ENCODE measurements at regions not wholly inside any gene's neighbourhood (a gene's known extent, or its start where the extent isn't known, plus 50 kb on each side); places are given as distances from the start of the nearest gene placed in this dataset.

DNA sequence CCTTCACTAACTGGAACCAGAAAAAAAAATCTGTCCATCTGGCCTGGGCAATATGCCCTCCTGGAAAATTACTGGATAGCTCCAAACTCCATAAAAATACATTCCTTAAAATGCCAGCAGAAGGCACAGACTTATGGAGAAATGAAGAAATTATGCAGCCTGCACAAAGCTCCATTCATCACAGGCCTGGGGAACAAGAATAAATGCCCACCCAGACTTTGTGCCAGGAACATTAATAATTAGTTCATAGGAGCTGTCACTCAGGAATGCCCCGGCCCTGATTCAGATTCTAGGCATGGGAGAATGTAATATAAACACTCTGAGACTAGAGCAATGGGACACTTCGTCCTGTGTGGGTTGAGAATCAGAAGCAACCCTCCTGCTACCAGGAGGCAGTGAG lies 199.3 kb downstream of the OTOR start:
- DNase-seq, result no peak

DNA sequence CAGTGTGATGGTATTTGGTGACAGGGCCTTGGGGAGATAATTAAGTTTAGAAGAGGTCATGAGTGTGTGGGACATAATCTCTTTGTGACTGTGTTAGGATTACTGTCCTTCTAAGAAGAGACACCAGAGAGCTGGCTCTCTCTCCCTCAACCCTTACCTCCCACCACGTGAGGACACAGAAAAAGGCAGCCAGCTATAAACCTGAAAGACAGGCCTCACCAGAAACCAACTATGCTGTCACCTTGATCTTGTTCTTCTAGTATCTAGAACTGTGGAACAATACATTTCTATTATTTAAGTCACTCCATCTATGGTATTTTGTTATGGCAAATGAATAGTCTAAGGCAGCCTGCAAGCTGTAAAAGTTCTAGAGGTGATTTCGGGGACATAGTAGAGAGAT lies 203.7 kb downstream of the OTOR start:
- no peak for DNase-seq

DNA sequence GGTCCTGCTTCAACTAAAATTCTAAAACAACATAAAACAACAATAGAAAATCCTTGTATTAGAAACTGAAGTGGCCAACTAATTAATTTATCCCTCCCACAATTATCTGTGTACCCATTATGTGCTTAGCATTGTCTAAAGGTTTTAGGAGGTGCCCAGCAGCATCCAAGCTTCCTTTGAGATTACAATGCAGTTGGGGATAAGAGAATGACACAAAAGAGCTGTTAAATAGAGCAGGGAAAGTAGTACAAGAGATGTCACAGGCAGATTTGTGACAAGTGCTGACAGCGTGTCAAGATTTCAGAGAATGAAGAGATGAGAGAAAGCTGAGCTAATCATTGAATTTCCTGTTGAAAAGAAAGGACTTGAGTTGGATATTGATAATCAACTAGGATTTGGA lies 204.8 kb downstream of the OTOR start:
- DNase-seq, result no peak

DNA sequence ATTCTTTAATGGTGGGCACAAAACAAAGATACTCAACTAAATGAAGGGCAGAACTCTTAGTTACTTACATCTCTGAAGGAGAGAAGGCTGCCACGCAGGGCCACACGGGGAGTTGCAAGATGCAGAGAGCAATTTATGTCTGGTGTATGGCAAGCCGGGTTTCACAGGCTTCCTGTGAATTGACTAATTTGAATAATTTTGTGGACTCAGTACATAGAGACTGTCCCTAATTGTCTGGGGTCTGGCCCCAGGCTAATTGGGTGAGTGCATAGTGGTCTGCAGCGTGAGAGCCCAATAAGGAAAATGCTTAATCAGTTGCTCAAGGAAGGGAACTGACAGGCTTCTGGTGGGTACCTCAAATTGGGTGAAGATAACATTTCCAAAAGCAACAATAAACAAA lies 205.7 kb downstream of the OTOR start:
- no peak for DNase-seq

DNA sequence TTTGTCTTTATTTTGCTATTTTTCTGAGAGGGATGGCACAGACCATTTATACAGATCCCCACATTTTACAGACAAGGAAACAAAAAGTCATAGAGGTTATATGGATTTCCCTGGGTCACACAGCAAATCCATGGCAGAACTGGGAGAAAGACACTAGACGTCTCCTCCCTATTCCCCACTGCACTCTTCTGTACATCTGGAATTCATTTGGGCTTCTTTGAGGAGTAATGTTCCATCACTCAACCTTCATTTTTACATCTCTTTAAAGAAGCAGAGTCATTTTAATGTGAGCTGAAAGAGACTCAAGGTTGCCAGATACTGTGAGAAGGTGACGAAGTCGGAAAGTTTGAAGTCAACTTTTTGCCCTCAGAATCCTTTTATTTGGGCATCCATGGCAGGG lies 207.3 kb downstream of the OTOR start:
- no peak for DNase-seq

DNA sequence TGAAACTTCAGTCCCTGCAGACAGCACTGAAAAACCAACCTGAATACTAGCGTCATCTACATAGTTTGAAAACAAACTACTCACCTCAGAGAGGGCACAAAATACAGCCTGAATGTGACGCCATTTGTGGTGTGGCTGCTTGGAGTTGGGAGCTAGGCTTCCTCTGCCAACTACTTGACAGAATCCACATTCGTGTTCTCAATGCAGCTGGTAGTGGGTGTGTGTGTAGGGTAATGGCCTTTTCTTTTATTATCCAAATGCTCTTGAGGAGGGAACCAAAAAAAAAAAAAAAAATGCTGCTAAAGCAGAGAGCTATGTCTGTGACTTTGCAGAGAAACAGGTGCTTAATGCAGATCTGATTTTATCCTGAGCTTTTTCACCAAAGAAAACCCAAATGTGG lies 207.8 kb downstream of the OTOR start:
- no peak for DNase-seq

DNA sequence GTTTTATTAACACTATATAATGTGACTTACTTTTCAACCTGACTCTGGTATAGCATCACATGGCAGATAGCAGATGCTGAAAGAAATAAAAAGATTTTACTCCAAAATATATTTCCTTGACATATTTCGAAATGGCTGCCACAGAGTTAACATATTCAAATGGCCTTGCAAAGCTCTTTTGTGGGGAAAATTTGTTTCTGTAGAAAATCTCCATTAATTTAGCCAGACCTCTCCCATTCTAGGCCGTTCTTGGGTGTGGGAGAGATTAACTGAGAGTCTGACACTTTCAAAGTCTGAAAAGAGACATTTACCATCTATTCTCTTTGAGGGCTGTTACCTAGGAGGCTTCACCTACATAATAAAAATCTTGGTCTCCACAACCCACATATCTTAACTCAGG lies 217.2 kb downstream of the OTOR start:
- DNase-seq, result no peak

DNA sequence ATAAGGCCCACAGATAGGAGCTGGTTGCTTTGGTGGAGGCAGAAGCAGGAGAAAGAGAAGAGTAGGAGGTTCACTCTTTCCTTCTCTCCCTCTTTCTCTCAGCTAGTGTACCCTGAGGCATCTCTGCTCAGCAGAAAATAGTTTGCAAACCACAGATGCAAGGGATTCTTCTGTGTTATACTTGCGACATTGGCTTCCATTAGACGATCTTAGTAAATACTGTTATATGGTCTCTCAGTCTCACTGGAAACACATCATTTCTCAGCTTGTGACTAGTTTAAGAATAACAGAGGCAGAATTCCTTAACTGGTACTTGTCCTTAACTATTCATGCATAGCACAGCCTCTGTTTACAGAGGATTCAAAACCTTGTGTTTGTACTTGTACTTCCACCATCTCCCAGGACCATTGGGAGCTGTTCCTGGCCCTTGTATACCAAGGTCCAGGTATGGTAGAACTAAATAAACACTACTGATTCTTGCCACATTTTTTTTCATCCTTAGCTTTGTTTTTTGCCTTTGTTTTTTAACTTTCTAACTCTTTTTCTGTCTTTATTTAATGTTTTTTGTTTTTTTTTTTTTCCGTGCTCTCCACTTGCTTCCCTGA lies 218.2 kb downstream of the OTOR start:
- no peak for DNase-seq

DNA sequence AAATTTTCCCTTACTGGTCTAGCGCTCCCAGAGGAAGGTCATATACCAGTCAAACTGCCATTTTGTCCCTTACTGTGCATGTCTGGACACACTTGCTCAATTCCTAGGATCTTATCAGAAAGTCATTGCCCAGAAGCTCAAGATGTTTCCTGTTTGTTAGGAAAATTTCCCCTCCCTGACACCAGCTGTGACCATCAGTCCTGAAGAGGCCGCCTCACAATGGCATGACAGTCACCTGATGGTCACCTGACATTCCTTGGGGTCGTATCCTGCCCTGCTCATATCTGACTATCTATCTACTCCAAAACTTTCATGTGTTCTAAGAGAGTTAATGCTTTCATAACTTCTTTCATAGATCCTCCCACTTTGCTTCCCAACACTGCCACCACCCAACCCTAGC lies 219.9 kb downstream of the OTOR start:
- DNase-seq, result no peak

DNA sequence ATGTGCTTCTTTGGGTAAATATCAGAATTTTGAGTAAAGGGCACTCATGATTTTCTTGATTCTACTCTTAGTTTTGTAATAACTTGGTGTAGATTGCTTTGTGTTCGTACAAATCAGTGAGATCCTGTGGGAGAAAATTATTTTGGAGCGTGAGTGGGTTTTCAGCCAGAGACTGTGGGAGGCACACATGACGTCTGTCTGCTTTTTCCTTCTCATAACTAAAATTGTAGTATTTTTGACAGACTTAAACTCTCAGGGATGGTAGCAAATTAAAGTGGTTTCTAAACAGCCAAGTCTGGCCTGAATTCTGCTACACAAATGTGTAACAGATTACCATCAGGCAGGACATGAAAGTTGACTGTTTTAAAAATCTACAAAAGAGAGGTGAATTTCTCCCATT lies 222.6 kb downstream of the OTOR start:
- DNase-seq, result no peak

DNA sequence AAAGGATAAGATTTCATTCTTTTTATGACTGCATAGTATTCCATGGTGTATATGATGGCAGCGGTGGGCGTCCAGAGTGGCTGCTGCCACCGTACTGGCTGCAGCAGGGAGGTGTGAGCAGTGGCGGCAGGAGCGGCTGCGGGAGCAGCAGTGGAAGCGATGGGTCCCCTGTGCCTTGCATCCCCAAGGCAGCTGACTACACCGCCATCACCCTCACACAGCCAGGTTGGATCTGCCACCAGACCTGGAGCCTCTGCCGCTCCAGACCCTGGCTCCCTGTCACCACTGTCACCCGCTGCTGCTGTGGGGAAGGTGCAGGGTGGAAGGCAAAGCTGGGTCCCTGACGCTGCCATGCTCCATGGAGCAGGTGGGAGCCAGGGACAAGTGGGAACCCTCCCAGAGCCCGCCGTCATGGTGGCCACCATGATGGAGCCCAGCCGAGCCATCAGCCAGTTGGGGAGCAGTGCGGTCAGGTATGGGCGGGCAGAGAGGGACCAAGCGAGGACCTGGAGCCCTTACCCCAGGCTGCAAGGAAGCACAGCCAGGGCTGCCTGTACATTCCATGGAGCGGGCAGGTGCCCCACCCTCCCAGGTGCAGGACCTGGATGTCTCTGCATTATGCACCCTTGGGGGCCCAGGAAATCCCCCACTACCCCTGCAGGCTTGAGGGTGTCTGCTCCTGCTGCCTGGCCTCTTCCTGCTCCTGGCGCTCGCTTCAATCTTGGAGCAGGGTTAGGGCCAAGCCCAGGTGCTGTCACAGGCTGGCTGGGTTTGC lies 226.1 kb downstream of the OTOR start:
- DNase-seq, result no peak

DNA sequence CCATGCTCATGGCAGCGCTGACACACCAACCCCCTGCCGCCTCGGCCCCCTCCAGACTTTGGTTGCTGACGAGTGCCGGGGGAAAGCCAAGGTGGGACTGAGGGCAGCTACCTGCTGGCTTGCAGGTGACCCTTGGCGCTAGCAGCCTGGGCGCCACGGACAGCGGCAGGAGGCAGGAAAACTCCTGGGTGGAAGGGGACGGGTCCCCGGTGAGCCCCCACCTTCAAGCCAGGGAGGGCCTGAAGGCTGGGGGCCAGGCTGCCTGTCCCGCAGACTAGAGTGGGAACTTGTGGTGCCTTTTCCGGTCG lies 226.7 kb downstream of the OTOR start:
- no peak for DNase-seq

DNA sequence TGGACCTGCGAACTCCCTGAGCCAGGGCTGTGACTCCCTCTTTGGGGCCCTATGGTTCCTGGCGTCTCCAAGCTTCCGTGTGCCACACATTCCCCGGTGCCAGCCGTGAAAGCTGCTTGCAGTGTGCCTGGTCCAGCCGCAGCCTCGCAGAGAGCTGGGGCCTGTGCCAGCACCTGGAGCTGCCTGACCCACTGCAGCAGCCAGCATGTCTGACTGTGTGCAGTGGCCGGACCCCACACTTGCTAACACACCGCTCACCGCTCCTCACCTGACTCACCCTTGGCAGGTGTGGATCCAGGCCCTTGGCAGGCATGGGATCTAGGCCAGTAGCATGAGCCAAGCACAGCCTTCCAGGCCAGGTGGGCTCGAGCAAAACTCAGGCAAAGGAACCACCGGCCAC lies 227.5 kb downstream of the OTOR start:
- DNase-seq, result no peak

DNA sequence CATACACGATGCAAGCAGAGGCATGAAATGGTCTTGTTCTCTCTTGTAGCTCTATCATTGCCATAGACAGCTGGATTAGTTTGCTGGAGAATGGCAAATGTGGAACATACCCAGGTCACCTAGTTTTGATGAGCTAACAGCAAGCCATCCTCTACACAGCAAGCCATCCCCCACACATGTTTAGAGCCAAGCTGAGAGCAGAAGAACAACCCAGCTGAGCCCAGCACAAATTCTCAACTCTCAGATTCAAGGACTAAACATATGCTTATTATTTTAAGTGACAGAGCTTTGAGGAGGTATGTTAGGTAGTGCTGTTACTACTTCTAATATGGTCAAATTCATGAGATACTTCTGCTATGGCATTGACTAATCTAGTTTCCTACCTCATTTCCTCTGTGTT lies 230.3 kb downstream of the OTOR start:
- no peak for DNase-seq

DNA sequence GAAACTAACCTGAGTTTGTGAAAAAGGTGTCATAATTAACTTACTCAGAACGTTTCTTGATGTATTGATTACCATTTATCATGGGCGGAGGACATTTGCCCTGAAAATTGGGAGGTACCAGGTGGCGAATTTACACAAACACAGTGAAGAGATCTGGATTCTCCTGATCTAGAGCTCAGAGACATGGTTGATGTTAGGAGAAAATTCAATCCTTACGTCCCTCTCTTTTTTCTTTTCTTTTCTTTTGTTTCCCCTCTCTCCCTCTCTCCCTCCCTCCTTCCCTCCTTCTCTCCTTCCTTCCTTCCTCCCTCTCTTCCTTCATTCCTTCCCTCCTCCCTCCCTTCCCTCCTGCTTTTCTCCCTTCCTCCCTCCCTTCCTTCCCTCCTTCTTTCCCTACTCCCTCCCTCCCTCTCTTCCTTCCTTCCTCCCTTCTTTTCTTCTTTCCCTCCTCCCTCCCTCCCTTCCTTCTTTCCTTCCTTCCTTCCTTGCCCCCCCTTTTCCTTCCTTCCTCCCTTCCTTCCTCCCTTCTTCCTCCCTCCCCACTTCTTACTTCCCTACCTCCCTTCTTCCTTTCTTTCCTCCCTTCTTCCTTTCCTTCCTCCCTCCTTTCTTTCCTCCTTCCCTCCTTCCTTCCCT lies 234.1 kb downstream of the OTOR start:
- DNase-seq, result no peak

DNA sequence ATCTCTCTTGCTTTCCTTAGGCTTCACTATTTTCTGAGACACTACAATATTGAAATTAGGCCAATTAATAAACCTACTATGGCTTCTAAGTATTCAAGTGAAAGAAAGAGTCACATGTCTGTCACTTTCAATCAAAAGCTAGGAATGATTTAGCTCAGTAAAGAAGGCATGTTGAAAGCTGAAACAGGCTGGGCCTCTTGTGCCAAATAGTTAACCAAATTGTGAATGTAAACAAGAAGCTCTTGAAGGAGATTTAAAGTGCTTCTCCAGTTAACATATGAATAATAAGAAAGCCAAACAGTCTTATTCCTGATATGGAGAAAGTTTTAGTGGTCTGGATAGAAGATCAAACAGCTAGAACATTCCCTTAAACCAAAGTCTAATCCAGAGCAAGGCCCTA lies 236.3 kb downstream of the OTOR start:
- no peak for DNase-seq

DNA sequence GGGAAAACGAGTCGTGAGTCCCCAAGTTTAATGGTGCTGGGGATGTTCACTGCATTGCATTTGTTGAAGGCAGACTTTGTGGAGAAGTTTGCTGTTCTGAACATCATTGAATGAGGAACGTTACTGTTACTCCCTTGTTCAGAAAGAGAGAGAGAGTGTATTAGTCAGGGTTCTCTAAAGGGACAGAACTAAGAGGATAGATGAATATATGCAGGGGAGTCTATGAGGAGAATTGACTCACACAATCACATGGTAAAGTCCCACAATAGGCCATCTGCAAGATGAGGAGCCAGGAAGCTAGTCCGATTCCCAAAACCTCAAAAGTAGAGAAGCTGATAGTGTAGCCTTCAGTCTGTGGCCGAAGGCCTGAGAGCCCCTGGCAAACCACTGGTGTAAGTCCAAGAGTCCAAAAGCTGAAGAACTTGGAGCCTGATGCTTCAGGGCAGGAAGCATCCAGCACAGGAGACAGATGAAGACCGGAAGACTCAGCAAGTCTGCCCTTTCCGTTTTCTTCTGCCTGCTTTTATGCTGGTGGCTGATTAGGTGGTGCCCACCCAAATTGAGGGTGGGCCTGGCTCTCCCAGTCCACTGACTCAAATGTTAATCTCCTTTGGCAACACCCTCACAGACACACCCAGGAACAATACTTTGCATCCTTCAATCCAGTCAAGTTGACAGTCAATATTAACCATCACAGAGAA lies 223.5 kb upstream of the PCSK2 start:
- DNase-seq, result no peak

DNA sequence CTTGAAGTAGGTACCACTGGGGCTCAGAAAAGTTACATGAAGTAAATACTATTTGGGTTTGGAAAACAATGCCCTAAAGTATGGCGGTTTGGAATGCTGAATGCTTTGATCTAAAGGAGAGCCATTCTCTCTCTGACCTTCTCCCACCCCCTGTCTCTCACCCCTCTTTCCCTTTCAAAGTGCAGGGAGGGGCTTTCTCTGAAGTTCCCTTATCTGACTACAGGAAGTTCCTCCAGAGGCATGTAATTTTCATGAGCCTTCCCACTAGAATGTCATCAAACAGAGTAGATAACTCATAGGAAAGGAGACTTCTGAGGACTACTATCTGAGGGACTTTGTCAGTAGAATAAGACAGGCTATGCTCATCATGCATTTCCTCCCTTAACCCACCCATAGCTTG lies 216.7 kb upstream of the PCSK2 start:
- no peak for DNase-seq

DNA sequence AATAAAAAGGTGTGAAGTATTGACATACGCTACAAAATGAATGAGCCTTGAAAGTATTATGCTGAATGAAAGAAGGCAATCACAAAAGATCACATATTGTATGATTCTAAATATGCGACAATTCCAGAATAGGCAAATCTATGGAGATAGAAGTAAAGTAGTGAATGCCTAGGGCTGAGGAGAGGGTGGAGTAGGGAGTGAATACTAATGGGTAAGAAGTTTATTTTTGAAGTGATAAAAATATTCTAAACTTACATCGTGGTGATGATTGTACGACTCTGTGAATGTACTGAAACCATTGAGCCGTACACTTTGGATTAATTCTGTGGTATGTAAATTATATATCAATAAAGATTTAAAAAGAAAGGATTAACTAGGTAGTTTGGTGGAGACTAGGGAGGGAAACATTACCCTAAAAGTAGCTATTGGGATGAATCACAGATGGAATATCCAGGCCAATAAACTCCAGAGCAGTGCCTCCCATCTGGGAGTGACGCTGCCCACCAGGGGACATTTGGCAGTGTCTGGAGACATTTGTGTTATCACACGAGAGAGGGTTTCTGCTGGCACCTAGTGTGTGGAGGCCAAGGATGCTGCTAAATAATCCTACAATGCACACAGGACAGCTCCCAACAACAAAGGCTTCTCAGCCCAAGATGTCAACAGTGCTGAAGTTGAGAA lies 214.2 kb upstream of the PCSK2 start:
- no peak for DNase-seq

DNA sequence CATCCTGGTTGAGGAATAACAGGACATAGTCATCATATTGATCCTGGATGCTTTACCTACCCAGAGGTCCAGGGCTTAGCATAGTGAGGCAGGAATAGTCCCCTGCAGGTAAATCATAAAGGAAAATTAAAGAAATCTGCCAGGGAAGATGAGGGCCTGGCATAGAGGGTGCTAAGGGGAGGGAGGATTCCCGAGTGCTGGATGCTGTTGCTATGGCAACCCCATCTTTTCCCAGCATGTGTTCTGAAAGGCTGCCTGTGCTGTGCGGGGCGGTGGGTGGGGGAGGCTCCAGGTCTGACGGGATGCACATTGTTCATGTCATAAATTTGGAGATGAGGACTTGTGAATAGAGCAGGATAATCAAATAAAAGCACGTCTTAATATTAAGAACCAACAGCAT lies 212.6 kb upstream of the PCSK2 start:
- no peak for DNase-seq

DNA sequence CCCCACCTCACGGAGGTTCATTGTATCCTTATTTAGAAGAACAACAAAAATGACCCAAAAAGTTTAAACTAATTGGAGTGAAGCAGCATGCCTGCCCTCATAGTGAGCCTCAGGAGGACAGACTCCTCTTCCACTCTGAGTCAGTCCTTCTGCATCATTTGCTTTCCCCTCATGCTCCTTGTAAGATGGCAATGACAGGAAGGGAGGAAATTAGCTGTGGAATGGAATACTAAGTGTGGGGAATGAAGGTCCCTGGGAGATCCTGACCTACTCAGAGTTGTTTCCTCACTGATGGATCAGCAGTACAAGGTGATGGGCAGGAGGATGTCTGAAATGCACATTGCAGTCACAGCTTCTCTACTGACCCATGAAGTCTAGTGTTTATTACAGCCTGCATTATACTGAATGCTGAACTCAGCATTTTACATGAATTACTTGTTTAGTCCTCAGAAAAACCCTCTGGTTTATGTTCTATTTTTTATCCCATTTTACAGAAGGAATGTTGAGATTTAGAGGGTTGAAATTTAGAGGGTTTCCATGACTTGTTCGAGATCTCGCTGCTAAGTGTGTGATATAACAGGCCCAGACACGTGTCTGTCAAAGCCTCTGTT lies 212.0 kb upstream of the PCSK2 start:
- no peak for DNase-seq

DNA sequence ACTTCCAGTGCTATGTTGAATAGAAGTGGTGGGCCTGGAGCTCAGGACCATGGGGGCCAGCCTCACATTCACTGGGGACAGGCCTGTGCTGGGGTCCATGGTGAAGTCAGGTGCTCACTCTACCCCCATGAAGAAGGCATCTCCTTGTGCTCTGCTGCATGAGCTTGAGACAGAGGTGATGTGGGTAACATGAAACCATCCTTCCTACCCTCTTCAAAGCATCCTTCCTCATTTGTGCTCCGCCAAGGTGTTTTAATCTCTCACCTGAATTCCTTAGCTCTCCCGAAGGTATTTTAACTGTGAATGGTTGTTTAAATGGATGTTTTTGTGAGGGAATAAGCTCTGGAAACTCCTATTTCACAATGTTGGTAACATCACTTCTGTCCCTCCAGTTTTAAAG lies 209.6 kb upstream of the PCSK2 start:
- no peak for DNase-seq

DNA sequence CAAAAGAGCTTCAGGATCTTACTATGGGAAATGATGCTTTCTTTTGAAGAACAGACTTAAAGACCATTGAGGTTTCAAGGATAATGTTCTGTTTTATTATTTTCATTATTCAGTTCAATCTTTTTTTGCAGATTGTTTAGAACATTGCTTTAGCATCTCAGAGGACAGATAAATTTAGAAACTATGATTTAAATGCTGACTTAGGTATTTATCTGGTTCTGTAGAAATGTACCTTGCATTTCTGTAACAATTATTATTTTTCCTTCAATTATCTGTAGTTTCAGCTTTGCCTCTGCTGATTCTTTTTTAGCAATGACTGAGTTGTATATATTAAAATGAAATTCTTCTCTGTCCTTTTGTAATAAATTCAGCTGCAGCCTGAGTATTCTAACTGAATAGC lies 205.4 kb upstream of the PCSK2 start:
- DNase-seq, result no peak
